ENCODE measurements at regions not wholly inside any gene's neighbourhood (a gene's known extent, or its start where the extent isn't known, plus 50 kb on each side); places are given as distances from the start of the nearest gene placed in this dataset.

GRCh38 chr10:118970770-118971169 is 58.7 kb upstream of the NANOS1 start:
- TF ChIP-seq CTCF (conservative IDR thresholded peaks at IDR 0.05 in 1 of 2, IDR thresholded peaks at IDR 0.05 in 1 of 2; ENCODE audit: extremely low read depth in 1 of 2, insufficient read depth in 1 of 2, low read depth in 1 of 2, low read length in 2 of 2) (no peak), EZH2 (IDR thresholded peaks at IDR 0.05; ENCODE audit: borderline replicate concordance, low read length) (no peak)
